A549 (cell line): ENCODE measurements at regions not wholly inside any gene's neighbourhood (a gene's known extent, or its start where the extent isn't known, plus 50 kb on each side); places are given as distances from the start of the nearest gene placed in this dataset.

Experiments
- ATAC-seq, 2 experiments: fragments of 200-7000 bp in 1 of 2; fragments of >200 bp in 1 of 2; cut with Nextera tagmentation in 1 of 2; cut with Tn5 transposase in 1 of 2; 3 replicates each; pipeline versions ENCODE4 v1.8.0 to v1.9.1; 2018 to 2020; ENCODE audit warnings: mild to moderate bottlenecking in 1 of 2, moderate library complexity in 1 of 2
- CTCF ChIA-PET: fragments of 300-600 bp; sonication (Branson Sonifier 250); formaldehyde crosslinking; extraction: SDS; loops from one replicate; lab custom pipeline; 2021; ENCODE audit warnings: antibody characterized with exemption, inconsistent platforms; lab: Yijun Ruan, JAX
- POLR2A ChIA-PET: fragments of 350-600 bp; formaldehyde crosslinking; extraction: SDS; loops from one replicate; lab custom pipeline; 2021; ENCODE audit warnings: antibody characterized with exemption, inconsistent platforms; lab: Yijun Ruan, JAX
- DNase-seq, 2 experiments: peaks; one replicate each; pipeline versions ENCODE4 v3.0.0 to v3.0.0-alpha.2; 2011 to 2016; ENCODE audit warnings: low read depth in 1 of 2, low spot score in 1 of 2
- FAIRE-seq: peaks from 2 replicates; lab custom pipeline; 2011; peaks lifted over from hg19 to GRCh38; lab: Jason Lieb, UNC
- H3K27ac ChIP-seq, 2 experiments: fragments of >200 bp; sonication (Bioruptor Twin); formaldehyde crosslinking; 3 replicates each; pipeline ENCODE4 v1.5.1; 2016 to 2017
- H3K4me1 ChIP-seq: fragments of >200 bp; sonication (Bioruptor Twin); formaldehyde crosslinking; 3 replicates; pipeline ENCODE4 v1.6.1; 2016
- H3K4me2 ChIP-seq: fragments of >200 bp; sonication (Bioruptor Twin); formaldehyde crosslinking; 3 replicates; pipeline ENCODE4 v1.6.1; 2016
- H3K4me3 ChIP-seq: fragments of >200 bp; sonication (Bioruptor Twin); formaldehyde crosslinking; 3 replicates; pipeline ENCODE4 v1.5.1; 2016
- H3K9me3 ChIP-seq: fragments of >200 bp; sonication (Bioruptor Twin); formaldehyde crosslinking; 3 replicates; pipeline ENCODE4 v1.6.1; 2016
- BCL3 ChIP-seq: fragments of >200 bp; sonication (Bioruptor Twin); formaldehyde crosslinking; IDR thresholded peaks from 3 replicates; pipeline ENCODE4 v1.6.1; 2016
- BHLHE40 ChIP-seq: IDR thresholded peaks from 2 replicates; pipeline ENCODE4 v1.6.1; 2012; ENCODE audit warnings: low read depth, low read length, inconsistent platforms
- CBX8 ChIP-seq: fragments of 200-600 bp; sonication (generic); IDR thresholded peaks from 2 replicates; pipeline ENCODE4 v1.6.1; 2016
- CHD2 ChIP-seq: fragments of 150-350 bp; IDR thresholded peaks from 2 replicates; pipeline ENCODE4 v1.6.1; 2014; ENCODE audit warnings: low read length; ENCODE audit not compliant: partially characterized antibody
- CHD4 ChIP-seq: fragments of 200-600 bp; sonication (generic); IDR thresholded peaks from 2 replicates; pipeline ENCODE4 v1.6.1; 2016; ENCODE audit warnings: antibody characterized with exemption, mild to moderate bottlenecking, borderline replicate concordance
- E2F6 ChIP-seq: IDR thresholded peaks from 2 replicates; pipeline ENCODE4 v1.6.1; 2012; ENCODE audit warnings: low read depth, borderline replicate concordance
- EHF ChIP-seq: fragments of 250-450 bp; sonication (Bioruptor Pico); IDR thresholded peaks from 2 replicates; pipeline ENCODE4 v1.5.0; 2020; ENCODE audit warnings: mild to moderate bottlenecking
- ESRRA ChIP-seq: fragments of 150-350 bp; IDR thresholded peaks from 2 replicates; pipeline ENCODE4 v1.6.1; 2014; ENCODE audit warnings: mild to moderate bottlenecking, low read length, borderline replicate concordance
- FOSB ChIP-seq: fragments of 250-450 bp; sonication (Bioruptor Pico); IDR thresholded peaks from 2 replicates; pipeline ENCODE4 v1.5.0; 2020; ENCODE audit warnings: mild to moderate bottlenecking, moderate library complexity
- FOSL2 ChIP-seq, 2 experiments: fragments of 450-650 bp in 1 of 2; fragments of >200 bp in 1 of 2; sonication (Bioruptor Twin) in 1 of 2; formaldehyde crosslinking; IDR thresholded peaks; 2 replicates each; pipeline versions ENCODE4 v1.5.0 to v1.6.1; 2016 to 2020; ENCODE audit warnings: mild to moderate bottlenecking in 1 of 2, moderate library complexity in 1 of 2
- FOXS1 ChIP-seq: fragments of 250-450 bp; sonication (Bioruptor Pico); IDR thresholded peaks from 2 replicates; pipeline ENCODE4 v1.5.0; 2020; ENCODE audit warnings: mild to moderate bottlenecking, moderate library complexity
- GATA3 ChIP-seq: IDR thresholded peaks from 2 replicates; pipeline ENCODE4 v1.6.1; 2012; ENCODE audit warnings: borderline replicate concordance
- HOXB13 ChIP-seq: fragments of 250-450 bp; sonication (Bioruptor Pico); IDR thresholded peaks from 2 replicates; pipeline ENCODE4 v1.5.0; 2020; ENCODE audit warnings: low read depth, mild to moderate bottlenecking, moderate library complexity
- JUN ChIP-seq, 2 experiments: fragments of >200 bp; sonication (Bioruptor Twin); formaldehyde crosslinking; IDR thresholded peaks; 2 replicates in 1 of 2; 3 replicates in 1 of 2; pipeline ENCODE4 v1.6.1; 2016 to 2017
- KDM1A ChIP-seq: fragments of 200-600 bp; sonication (generic); IDR thresholded peaks from 2 replicates; pipeline ENCODE4 v1.6.1; 2016; ENCODE audit warnings: low read depth, mild to moderate bottlenecking
- MAX ChIP-seq: IDR thresholded peaks from 2 replicates; pipeline ENCODE4 v1.6.1; 2012
- MYC ChIP-seq: IDR thresholded peaks from 2 replicates; pipeline ENCODE4 v1.6.1; 2012; ENCODE audit warnings: mild to moderate bottlenecking, inconsistent platforms, low read length, improper control_type of control experiment, borderline replicate concordance
- RAD21 ChIP-seq, 2 experiments: fragments of >200 bp in 1 of 2; sonication (Bioruptor Twin) in 1 of 2; formaldehyde crosslinking in 1 of 2; IDR thresholded peaks in 1 of 2; conservative IDR thresholded peaks in 1 of 2; 2 replicates in 1 of 2; 3 replicates in 1 of 2; pipeline ENCODE4 v1.6.1; 2012 to 2018; ENCODE audit warnings: inconsistent platforms in 1 of 2
- REST ChIP-seq: fragments of 200-600 bp; sonication (generic); IDR thresholded peaks from 2 replicates; pipeline ENCODE4 v1.6.1; 2016; ENCODE audit warnings: antibody characterized with exemption, mild to moderate bottlenecking, moderate library complexity
- RNF2 ChIP-seq: fragments of 200-600 bp; sonication (generic); IDR thresholded peaks from 2 replicates; pipeline ENCODE4 v1.6.1; 2016; ENCODE audit warnings: low read depth, mild to moderate bottlenecking, antibody characterized with exemption, moderate library complexity, borderline replicate concordance
- SMC3 ChIP-seq: fragments of >200 bp; sonication (Bioruptor Twin); formaldehyde crosslinking; IDR thresholded peaks from 3 replicates; pipeline ENCODE4 v1.6.1; 2018; ENCODE audit warnings: inconsistent platforms
- SREBF2 ChIP-seq: fragments of 450-650 bp; IDR thresholded peaks from 2 replicates; pipeline ENCODE4 v1.6.1; 2014; ENCODE audit warnings: mild to moderate bottlenecking, moderate library complexity
- ZC3H11A ChIP-seq: fragments of 450-650 bp; IDR thresholded peaks from 2 replicates; pipeline ENCODE4 v1.6.1; 2014; ENCODE audit warnings: antibody characterized with exemption, mild to moderate bottlenecking
- WGBS: methylation state at CpG from one replicate; pipeline ENCODE4 v1.1.6; 2017; ENCODE audit errors: missing lambda C conversion rate; 5-methylcytosine and 5-hydroxymethylcytosine counted together
- TF ChIP-seq, protein P1 (sequence below): fragments of 450-650 bp; IDR thresholded peaks from 2 replicates; pipeline ENCODE4 v1.6.1; 2014; ENCODE audit warnings: antibody characterized with exemption

DNA sequence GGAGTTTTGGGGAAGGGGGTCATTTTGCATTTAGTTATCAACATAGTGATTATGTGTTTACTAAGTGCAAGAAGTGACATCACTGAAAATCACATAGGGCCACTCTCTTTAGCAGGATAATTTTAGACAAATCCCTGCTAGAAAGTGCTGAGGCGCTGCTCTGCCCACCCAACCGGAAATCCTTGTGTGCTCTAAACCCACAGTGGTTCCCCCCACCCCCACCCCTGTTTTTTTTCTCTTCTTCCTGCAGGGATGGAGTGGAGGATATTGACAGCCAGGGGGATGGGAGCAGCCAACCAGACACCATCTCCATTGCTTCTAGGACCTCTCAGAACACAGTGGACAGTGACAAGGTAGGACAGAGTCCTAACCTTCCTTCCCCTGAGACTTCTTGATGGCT is 234.2 kb upstream of the UMPS start (continued):
- TF ChIP-seq REST (no peak), KDM1A (no peak), RAD21 (conservative IDR thresholded peaks at IDR 0.05 in 1 of 2, IDR thresholded peaks at IDR 0.05 in 1 of 2) (no peak), ESRRA (no peak)

DNA sequence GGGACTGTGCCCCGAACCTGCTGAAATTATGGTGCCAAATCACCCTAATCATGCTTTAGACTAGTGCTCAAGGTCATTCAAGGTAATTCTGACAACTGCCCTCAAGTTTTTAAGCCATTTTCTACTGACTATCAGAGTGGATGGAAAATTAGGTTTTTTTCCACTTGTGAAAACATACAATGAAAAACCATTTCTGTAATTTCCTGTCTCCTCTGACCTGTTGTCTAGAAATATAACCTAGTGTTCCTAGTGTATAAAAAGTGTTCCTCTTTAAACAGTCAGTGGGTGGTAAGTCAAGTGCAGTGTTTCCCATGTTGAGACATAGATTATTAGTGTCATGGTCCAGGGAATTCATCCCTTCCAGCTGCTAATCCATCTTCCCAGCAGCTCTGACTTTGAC is 232.8 kb upstream of the UMPS start:
- DNase-seq, result no peak
- no peak for FAIRE-seq
- CTCF ChIA-PET, result interaction anchor here (2.0 kb wide), 1 partner anchor 29 kb away, joined by 5 read pairs; no protein-coding TSS in a partner anchor

GRCh38 chr3:124498891-124499290 is 231.4 kb upstream of the UMPS start:
- Histone ChIP-seq H3K27ac (no peak overlapping the region), H3K4me1 (no peaks in the 10 kb centered on the region), H3K9me3 (no peaks in the 10 kb centered on the region), H3K4me2 (no peak overlapping the region), H3K4me3 (no peak overlapping the region)
- ATAC-seq (no peak), DNase-seq (no peak), FAIRE-seq (no peak)
- ChIA-PET CTCF (interaction anchor here (2.0 kb wide), 1 partner anchor 31 kb away, joined by 5 read pairs; no protein-coding TSS in a partner anchor), POLR2A (no interaction called here)
- TF ChIP-seq SMC3 (no peak), RNF2 (no peak), ESRRA (no peak), FOXS1 (CRISPR knock-in tag) (no peak), FOSB (no peak), CHD2 (no peak), BHLHE40 (no peak), HOXB13 (CRISPR knock-in tag) (no peak), FOSL2 (IDR thresholded peaks at IDR 0.05) (no peak), FOSL2 (CRISPR knock-in tag; IDR thresholded peaks at IDR 0.05) (no peak), MAX (no peak), EHF (CRISPR knock-in tag) (no peak), ZC3H11A (no peak), SREBF2 (no peak), GATA3 (no peak), BCL3 (no peak)
- TF ChIP-seq, protein P1, sequence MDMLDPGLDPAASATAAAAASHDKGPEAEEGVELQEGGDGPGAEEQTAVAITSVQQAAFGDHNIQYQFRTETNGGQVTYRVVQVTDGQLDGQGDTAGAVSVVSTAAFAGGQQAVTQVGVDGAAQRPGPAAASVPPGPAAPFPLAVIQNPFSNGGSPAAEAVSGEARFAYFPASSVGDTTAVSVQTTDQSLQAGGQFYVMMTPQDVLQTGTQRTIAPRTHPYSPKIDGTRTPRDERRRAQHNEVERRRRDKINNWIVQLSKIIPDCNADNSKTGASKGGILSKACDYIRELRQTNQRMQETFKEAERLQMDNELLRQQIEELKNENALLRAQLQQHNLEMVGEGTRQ, result no peak
- WGBS, result 26% methylated on average over 4 of the region's 4 CpGs

More for the DNA sequence above, 232.8 kb upstream of the UMPS start:
- no peak overlapping the region for H3K4me2 ChIP-seq
- 9% methylated on average over 1 of the region's 1 CpG for WGBS
- TF ChIP-seq JUN (IDR thresholded peaks at IDR 0.05) (no peak), CBX8 (no peak), ZC3H11A (no peak), E2F6 (no peak), FOSB (no peak), BHLHE40 (no peak), CHD4 (no peak), MYC (no peak), HOXB13 (CRISPR knock-in tag) (no peak)
- H3K4me3 ChIP-seq, result no peak overlapping the region
- no peaks in the 10 kb centered on the region for H3K9me3 ChIP-seq
- no peaks in the 10 kb centered on the region for H3K4me1 ChIP-seq
- POLR2A ChIA-PET, result no interaction called here
- ATAC-seq, result no peak
- no peak overlapping the region for H3K27ac ChIP-seq
